Left hindlimb (tissue), 1 donor: ENCODE measurements at regions not wholly inside any gene's neighbourhood (a gene's known extent, or its start where the extent isn't known, plus 50 kb on each side); places are given as distances from the start of the nearest gene placed in this dataset.
"Not testable (repeated sequence)": the region's sequence is repeated elsewhere in the genome, so short reads cannot be mapped to it uniquely, and the experiment has no call there.

Experiments
- DNase-seq: peaks from one replicate; pipeline ENCODE4 v3.0.0-alpha.2; 2018

GRCh38 chr14:22131749-22132476 lies 457.1 kb downstream of the DAD1 start:
- DNase-seq, result no peak

- no peak for DNase-seq
Observed at GRCh38 chr14:22124073-22124613, 450.5 kb upstream of the OR4E1 start.

GRCh38 chr14:22122829-22123560 lies 449.4 kb upstream of the OR4E1 start:
- DNase-seq, result no peak

GRCh38 chr14:22122227-22122818 lies 448.7 kb upstream of the OR4E1 start:
- no peak for DNase-seq

GRCh38 chr14:22118899-22119477 lies 445.4 kb upstream of the OR4E1 start:
- DNase-seq, result no peak

- no peak for DNase-seq
Observed at GRCh38 chr14:22113401-22113800, 439.8 kb upstream of the OR4E1 start.

GRCh38 chr14:22112004-22112403 lies 438.4 kb upstream of the OR4E1 start:
- DNase-seq, result no peak

GRCh38 chr14:22107753-22108152 lies 434.1 kb upstream of the OR4E1 start:
- DNase-seq, result no peak

GRCh38 chr14:22106700-22107697 lies 433.4 kb upstream of the OR4E1 start:
- DNase-seq, result no peak

GRCh38 chr14:22105624-22106006 lies 432.0 kb upstream of the OR4E1 start:
- no peak for DNase-seq

- no peak for DNase-seq
Observed at GRCh38 chr14:22105006-22105623, 431.5 kb upstream of the OR4E1 start.

GRCh38 chr14:22100764-22101120 lies 427.1 kb upstream of the OR4E1 start:
- not testable (repeated sequence) for DNase-seq

GRCh38 chr14:22099942-22100763 lies 426.5 kb upstream of the OR4E1 start:
- DNase-seq, result peak; percentile 43

GRCh38 chr14:22098435-22098834 lies 424.8 kb upstream of the OR4E1 start:
- DNase-seq, result no peak

GRCh38 chr14:22097586-22098292 lies 424.1 kb upstream of the OR4E1 start:
- no peak for DNase-seq

- no peak for DNase-seq
Observed at GRCh38 chr14:22097072-22097471, 423.5 kb upstream of the OR4E1 start.

- no peak for DNase-seq
Observed at GRCh38 chr14:22096514-22096895, 422.9 kb upstream of the OR4E1 start.

- no peak for DNase-seq
Observed at GRCh38 chr14:22095860-22096513, 422.4 kb upstream of the OR4E1 start.

GRCh38 chr14:22089940-22090339 lies 416.3 kb upstream of the OR4E1 start:
- no peak for DNase-seq
